ENCODE measurements at regions not wholly inside any gene's neighbourhood (a gene's known extent, or its start where the extent isn't known, plus 50 kb on each side); places are given as distances from the start of the nearest gene placed in this dataset.

DNA sequence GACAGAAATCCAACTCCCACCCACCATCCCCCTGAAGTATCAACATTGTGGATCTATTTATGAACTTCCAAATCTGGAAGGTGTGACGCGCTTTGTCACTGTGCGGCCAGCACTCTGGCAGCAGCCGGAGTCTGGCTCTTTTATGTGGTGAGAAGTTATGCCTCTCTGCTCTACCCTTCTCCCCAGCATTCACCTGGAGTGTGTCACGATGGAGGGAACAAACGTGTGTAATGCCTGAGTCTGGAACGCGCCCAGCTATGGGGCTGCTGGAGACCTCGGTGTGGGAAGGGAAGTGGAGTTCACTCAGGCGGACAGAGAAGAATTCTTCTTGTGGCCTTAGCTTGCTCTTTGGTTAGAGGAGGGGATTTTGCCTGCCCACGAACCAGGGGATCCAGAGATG is 222.1 kb upstream of the RPL34 start:
- DNase-seq: no peak

GRCh38 chr4:108397850-108398249 is 222.5 kb upstream of the RPL34 start:
- no peak for DNase-seq

DNA sequence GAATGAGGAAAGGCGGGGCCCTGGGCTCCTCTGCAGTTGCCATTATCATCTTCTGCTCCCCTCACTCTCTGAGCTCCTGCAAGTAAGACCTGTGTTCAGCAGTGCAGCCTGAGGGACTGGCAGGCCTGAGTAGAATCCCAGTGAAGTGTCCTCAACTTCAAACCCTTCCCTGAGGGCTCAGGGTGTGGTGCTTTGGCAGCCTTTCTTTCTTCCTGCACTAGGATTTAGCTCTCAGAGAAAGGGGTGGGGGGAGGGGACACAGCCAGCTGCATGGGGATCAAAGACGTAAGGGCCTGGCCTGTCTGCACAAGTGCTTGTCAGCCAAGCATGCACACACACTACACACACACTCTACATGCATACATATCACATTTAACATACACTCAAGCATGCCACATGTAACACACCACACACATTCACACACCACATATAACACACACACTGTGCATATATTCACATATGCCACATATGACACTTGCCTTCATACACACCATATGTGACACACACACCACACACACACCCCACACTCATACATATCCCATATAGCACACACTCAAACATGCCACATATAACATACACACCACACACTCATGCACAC is 223.4 kb upstream of the RPL34 start:
- no peak for DNase-seq

- no peak for DNase-seq
Measured at GRCh38 chr4:108395786-108396185, 224.6 kb upstream of the RPL34 start.

- no peak for DNase-seq
Measured at GRCh38 chr4:108393890-108394472, 225.2 kb upstream of the LEF1 start.

- DNase-seq: no peak
Measured at GRCh38 chr4:108391701-108392455, 223.1 kb upstream of the LEF1 start.

GRCh38 chr4:108385076-108385475 is 216.3 kb upstream of the LEF1 start:
- no peak for DNase-seq

- no peak for DNase-seq
Measured at GRCh38 chr4:108384544-108384943, 215.8 kb upstream of the LEF1 start.

- no peak for DNase-seq
Measured at GRCh38 chr4:108383157-108383556, 214.4 kb upstream of the LEF1 start.

DNA sequence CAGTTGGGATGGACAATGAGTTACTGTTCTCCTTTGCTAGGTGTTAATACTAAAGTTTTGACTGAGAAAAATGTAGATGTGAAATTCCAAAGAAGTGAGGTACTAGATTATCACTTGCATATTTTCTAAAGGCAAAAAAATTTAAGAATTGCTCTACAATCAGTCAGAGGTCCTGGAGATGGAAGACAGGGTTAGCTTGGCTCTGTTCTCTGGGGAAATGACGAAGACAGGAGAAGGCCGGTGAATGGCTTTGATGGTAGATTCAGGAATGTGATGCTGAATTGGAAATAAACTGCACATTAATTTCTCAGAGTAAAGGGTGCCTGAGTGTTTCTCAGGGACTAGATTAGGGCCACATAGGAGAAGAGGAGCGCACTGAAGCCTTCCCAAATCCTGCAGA is 214.0 kb upstream of the LEF1 start:
- DNase-seq: no peak

- DNase-seq: no peak
Measured at GRCh38 chr4:108378164-108378563, 209.4 kb upstream of the LEF1 start.

DNA sequence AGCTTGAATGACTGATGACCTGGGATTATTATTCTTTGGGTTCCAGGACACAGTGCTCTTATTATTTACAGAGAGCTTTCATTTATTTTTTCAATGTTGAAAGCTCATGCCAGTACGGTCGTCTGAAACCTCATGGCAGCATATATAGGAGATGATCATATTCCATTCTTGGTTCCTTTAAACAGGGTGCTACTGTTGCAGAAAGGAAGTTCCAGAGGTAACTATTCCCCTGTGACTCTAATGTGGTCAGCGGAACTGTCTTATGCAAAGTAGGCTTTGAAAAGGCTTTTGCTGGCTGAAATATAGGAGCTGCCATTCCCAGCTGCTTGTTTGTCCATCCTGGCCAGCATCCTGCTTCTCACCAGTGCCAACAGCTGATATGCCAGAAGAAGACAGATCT is 208.3 kb upstream of the LEF1 start:
- DNase-seq: no peak

DNA sequence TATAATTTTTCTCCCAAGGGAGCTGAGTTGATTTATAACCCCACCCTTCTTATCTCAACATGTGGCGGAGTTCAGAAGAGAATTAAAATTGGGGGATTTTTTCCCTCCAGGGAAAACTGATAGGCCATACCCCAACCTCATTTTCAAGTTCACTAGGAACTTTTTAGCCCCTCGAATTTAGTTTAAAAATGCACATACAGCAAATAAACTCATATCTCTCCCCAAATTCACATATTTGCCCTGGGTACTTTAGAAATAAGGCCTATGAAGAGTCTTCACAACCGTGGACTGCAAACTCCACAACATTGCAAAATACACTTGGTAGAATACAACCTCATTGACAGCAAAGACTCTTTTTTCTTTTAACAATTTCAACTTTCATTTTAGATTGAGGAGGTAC is 206.7 kb upstream of the LEF1 start:
- no peak for DNase-seq

DNA sequence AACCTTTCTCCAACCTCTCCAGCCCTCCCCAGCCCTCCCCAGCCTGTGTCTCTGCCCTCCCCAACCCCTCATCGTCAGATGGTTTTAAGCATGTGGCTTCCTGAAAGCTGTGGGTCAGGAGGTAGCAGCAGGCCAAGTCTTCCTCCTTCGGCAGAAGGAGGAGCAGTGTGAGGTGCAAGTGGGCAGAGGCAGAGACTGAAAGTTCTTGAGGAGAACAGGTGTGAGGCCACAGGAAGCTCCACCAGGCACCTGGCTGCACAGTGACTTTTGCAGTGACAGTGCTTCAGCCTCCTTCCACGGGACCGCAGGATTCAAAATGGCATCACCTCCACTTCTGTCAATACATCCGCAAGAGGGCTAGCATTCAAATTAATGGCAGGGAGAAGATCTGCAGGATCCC is 203.9 kb upstream of the LEF1 start:
- peak; percentile 33 for DNase-seq

- DNase-seq: no peak
Measured at GRCh38 chr4:108371282-108371681, 202.6 kb upstream of the LEF1 start.

GRCh38 chr4:108370291-108371141 is 201.8 kb upstream of the LEF1 start:
- DNase-seq: peak; percentile 12

- DNase-seq: no peak
Measured at GRCh38 chr4:108369035-108369655, 200.4 kb upstream of the LEF1 start.

DNA sequence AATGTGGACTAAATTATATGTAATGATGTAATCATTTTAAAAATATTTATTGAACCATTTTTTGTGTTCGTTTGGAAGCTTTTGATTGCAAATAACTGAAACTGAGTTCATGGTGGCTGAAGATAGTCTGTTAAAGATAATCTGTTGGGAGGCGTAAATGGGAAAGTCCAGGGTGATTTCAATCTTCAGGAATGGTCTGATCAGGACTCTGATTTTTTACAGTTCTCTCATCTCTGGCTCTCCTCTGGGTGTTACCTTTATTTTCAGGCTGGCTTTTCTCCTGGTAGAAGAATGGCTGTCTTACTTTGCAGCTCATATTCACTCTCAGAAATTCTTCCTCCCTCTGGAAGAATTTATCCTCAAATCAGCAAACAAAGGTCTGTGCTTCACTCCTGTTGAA is 199.0 kb upstream of the LEF1 start:
- no peak for DNase-seq

DNA sequence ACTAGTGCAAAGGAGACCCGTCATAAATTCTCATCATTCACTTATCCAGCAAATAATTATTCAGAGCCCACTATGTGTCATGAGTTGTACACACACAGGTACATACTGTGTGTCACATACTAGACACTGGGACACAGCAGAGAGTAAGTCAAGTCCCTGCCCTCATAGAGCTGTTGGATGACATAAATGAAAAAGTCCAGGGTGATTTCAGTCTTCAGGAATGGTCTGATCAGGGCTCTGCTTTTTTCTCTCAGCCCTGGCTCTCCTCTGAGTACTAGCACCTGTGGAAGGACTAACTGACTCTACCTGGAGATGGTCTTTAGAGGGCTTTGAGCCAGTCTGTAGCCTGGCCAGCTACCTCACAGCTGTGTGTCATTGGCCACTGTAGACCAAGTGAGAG is 198.0 kb upstream of the LEF1 start:
- no peak for DNase-seq

GRCh38 chr4:108365551-108365950 is 196.8 kb upstream of the LEF1 start:
- DNase-seq: no peak

GRCh38 chr4:108361886-108362285 is 193.2 kb upstream of the LEF1 start:
- no peak for DNase-seq

DNA sequence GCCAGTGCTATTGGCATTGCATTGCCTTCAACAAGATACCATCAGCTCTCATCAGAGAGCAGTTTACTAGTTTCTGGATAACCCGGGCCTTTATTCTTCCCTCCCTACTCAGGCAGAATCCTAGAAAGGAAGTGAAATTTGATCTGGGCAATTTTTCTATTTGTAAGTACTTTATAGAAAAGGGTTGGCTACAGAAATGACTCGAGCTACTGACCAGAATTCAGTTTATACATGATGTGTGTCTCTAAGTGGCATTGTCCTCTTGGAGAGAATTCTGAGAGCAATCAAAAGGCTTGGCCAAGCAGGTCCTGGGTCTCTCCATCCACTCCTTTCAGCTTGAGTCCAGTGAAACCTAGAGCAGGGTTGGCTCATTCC is 192.7 kb upstream of the LEF1 start:
- no peak for DNase-seq

- no peak for DNase-seq
Measured at GRCh38 chr4:108360754-108361445, 192.2 kb upstream of the LEF1 start.

Data from CD4-positive, alpha-beta T cell treated with Interleukin-12 subunit alpha and Interleukin-12 subunit beta, for 1 hour (primary cell).